ENCODE measurements at regions not wholly inside any gene's neighbourhood (a gene's known extent, or its start where the extent isn't known, plus 50 kb on each side); places are given as distances from the start of the nearest gene placed in this dataset.

DNA sequence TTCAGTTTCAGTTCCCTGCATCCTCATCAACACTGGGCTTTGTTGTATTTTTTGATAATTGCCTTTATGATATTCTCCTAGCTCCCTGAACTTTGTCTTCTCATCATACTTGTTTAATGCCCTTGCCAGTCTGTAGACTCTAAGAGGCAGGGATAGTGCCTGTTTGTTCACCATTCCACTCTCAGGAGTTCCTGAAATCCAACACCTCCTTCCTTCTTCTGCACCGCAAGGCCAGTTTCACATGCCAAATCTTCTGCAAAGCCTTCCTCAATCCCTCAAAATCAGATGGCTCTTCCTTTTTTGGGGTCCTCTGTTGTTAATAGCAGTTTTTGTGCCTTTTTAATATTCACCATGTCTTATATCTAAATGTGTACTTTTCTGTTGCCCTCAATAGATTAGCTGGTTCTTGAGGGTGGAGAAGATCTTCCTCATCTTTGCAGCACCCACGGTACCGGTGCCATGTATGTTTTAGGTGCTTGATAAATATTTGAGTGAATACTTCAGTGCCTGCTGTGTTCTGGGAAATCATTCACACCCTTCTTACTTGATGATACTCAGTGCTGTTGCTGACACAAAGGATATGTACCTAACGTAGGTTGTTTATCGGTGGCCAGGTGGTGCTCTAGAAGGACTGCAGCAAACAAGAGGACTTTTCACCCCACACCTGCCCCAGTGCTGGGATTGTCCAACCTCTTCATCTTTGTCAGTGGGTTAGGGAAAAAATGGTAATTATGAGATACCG, 85.3 kb upstream of the LIMCH1 start:
- no peak for DNase-seq (ENCODE audit: insufficient read length, low spot score)
- no peak for FAIRE-seq
- TF ChIP-seq CTCF (IDR thresholded peaks at IDR 0.05; ENCODE audit: insufficient read depth, missing control alignments) = no peak

DNA sequence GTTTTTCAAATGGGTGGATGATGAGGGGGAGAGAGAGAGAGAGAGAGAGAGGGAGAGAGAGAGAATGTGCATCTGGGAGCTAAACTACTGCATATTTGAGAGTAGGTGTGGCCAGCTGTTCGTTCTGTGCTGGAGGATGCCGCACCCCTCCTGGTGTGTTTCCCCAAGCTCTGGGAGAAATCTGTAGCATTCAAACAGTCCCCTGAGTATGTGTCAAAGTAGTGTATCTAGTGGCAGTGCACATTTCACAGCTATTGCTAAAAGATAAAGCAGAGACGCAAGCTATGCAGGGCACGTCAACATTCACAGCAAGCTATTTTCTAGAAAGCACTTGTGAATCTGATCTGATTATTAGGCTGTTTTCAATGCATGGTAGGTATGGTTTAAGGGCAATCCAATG, 83.5 kb upstream of the LIMCH1 start:
- no peak for TF ChIP-seq CTCF (IDR thresholded peaks at IDR 0.05; ENCODE audit: insufficient read depth, missing control alignments)
- DNase-seq (ENCODE audit: insufficient read length, low spot score) = no peak
- no peak for FAIRE-seq

DNA sequence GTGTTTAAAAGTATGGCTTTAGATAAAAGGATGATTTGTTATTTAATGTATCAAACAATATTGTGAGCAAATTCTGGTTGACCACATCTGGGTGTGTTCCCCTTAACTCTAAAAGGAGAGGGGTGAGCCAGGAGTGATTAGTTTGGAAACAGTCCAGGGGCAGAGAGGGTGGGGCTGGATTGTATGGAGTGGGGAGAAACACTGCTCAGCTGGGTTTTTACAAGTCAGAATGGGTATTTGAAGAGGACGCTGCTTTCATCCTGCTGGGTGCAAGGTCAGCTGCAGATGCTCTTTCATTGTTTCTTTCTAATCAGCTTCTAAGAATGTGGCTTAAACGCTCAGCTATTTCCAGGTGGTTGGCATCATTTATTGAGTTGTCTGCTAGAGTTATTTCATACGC, 82.8 kb upstream of the LIMCH1 start:
- no peak for FAIRE-seq
- DNase-seq (ENCODE audit: insufficient read length, low spot score) = no peak
- TF ChIP-seq CTCF (IDR thresholded peaks at IDR 0.05; ENCODE audit: insufficient read depth, missing control alignments) = no peak

GRCh38 chr4:41456559-41457101, 81.3 kb upstream of the LIMCH1 start:
- no peak for TF ChIP-seq CTCF (IDR thresholded peaks at IDR 0.05; ENCODE audit: insufficient read depth, missing control alignments)
- DNase-seq (ENCODE audit: insufficient read length, low spot score) (no peak), FAIRE-seq (no peak)

DNA sequence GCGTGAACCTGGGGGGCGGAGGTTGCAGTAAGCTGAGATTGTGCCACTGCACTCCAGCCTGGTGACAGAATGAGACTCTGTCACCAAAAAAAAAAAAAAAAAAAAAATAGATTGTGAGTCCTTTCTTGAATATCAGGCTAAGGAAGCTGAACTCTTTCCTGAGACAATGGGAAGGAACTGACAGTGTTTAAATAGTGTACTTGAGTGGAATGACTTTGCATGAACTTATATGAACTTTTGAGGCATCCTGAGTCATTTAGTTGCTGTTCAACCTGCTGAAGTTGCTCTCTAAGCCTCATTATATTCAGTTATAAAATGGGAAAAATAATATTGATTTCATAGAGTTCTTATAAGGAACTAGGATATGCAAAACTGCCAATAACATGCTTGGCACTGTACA, 79.3 kb upstream of the LIMCH1 start:
- no peak for FAIRE-seq
- no peak for DNase-seq (ENCODE audit: insufficient read length, low spot score)
- no peak for TF ChIP-seq CTCF (IDR thresholded peaks at IDR 0.05; ENCODE audit: insufficient read depth, missing control alignments)

GRCh38 chr4:41460641-41461040, 77.3 kb upstream of the LIMCH1 start:
- no peak for TF ChIP-seq CTCF (IDR thresholded peaks at IDR 0.05; ENCODE audit: insufficient read depth, missing control alignments)
- no peak for FAIRE-seq
- no peak for DNase-seq (ENCODE audit: insufficient read length, low spot score)

- DNase-seq (ENCODE audit: insufficient read length, low spot score) (no peak), FAIRE-seq (no peak)
- no peak for TF ChIP-seq CTCF (IDR thresholded peaks at IDR 0.05; ENCODE audit: insufficient read depth, missing control alignments)
These were observed 76.1 kb upstream of the LIMCH1 start for GRCh38 chr4:41461780-41462307.

All from D721Med (cell line).